Vagina (tissue), 2 donors: ENCODE measurements at regions not wholly inside any gene's neighbourhood (a gene's known extent, or its start where the extent isn't known, plus 50 kb on each side); places are given as distances from the start of the nearest gene placed in this dataset.
"Not testable (repeated sequence)": the region's sequence is repeated elsewhere in the genome, so short reads cannot be mapped to it uniquely, and the experiment has no call there.

Experiments used
- DNase-seq, 2 donors: peaks; one replicate each; pipeline ENCODE4 v3.0.0-alpha.2; 2017; ENCODE audit errors: extremely low spot score in 2 of 2
- H3K27ac ChIP-seq: fragments of 200-600 bp; sonication (generic); one replicate; pipeline ENCODE4 v1.5.1; 2019
- H3K27me3 ChIP-seq: fragments of 200-600 bp; sonication (generic); one replicate; pipeline ENCODE4 v1.5.1; 2019
- H3K36me3 ChIP-seq, 2 donors: fragments of 200-600 bp; sonication (generic); one replicate each; pipeline ENCODE4 v1.5.1; 2017 to 2019
- H3K4me1 ChIP-seq: fragments of 200-600 bp; sonication (generic); one replicate; pipeline ENCODE4 v1.5.1; 2019
- H3K4me3 ChIP-seq, 2 donors: fragments of 200-600 bp; sonication (generic); 1 replicate in 1 of 2; 2 replicates in 1 of 2; pipeline ENCODE4 v1.5.1; 2016 to 2019
- H3K9me3 ChIP-seq: fragments of 200-600 bp; sonication (generic); one replicate; pipeline ENCODE4 v1.5.1; 2019
- POLR2A ChIP-seq, 2 donors: fragments of 450-650 bp; IDR thresholded peaks; one replicate each; pipeline ENCODE4 v1.6.1; 2017; ENCODE audit warnings: antibody characterized with exemption in 2 of 2, mild to moderate bottlenecking in 2 of 2, moderate library complexity in 2 of 2
- POLR2AphosphoS5 ChIP-seq, 2 donors: sonication (generic); formaldehyde crosslinking; IDR thresholded peaks; one replicate each; pipeline ENCODE4 v1.9.0; 2017; ENCODE audit warnings: antibody characterized with exemption in 2 of 2, mild to moderate bottlenecking in 2 of 2, low read depth in 1 of 2; ENCODE audit not compliant: insufficient read depth in 1 of 2
- intact Hi-C: fragments of 100-400 bp; cut with DNase I; formaldehyde crosslinking; loops from one replicate; pipeline ENCODE4 v1.15.1; 2023
- TF ChIP-seq, protein P1 (sequence below), 3 experiments: fragments of 450-650 bp in 2 of 3; fragments of 200-600 bp in 1 of 3; sonication (generic) in 1 of 3; IDR thresholded peaks; one replicate each; pipeline ENCODE4 v1.5.1; 2017 to 2019; ENCODE audit warnings: antibody characterized with exemption in 3 of 3, mild to moderate bottlenecking in 2 of 3, moderate library complexity in 2 of 3

DNA sequence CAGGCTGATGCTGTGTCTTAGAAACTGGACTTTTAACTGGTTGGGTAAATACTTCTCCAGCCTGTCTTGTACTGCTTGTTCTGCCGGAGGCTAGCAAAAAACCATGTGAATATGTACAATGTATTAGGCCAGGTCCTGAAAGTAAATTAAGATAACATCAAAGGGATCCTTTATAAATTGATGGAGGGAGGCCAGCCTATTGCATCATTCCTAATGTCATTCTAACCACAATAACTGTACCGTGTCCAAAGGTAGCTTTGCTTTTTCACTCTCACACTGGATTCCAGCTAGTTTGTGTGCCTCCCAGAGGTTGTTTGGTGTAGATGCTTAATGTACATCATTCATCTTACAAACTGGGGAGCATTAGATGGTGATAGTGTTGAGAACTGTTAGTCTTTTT, 91.2 kb upstream of the SEM1 start:
- H3K27me3 ChIP-seq, result no peaks in the 10 kb centered on the region
- no peak overlapping the region for H3K4me3 ChIP-seq
- TF ChIP-seq, protein P1, sequence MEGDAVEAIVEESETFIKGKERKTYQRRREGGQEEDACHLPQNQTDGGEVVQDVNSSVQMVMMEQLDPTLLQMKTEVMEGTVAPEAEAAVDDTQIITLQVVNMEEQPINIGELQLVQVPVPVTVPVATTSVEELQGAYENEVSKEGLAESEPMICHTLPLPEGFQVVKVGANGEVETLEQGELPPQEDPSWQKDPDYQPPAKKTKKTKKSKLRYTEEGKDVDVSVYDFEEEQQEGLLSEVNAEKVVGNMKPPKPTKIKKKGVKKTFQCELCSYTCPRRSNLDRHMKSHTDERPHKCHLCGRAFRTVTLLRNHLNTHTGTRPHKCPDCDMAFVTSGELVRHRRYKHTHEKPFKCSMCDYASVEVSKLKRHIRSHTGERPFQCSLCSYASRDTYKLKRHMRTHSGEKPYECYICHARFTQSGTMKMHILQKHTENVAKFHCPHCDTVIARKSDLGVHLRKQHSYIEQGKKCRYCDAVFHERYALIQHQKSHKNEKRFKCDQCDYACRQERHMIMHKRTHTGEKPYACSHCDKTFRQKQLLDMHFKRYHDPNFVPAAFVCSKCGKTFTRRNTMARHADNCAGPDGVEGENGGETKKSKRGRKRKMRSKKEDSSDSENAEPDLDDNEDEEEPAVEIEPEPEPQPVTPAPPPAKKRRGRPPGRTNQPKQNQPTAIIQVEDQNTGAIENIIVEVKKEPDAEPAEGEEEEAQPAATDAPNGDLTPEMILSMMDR (IDR thresholded peaks at IDR 0.05), result no peak
- TF ChIP-seq POLR2AphosphoS5 (IDR thresholded peaks at IDR 0.05; ENCODE audit: insufficient read depth in 1 of 2, low read depth in 1 of 2), result peak in 1 of 2 donors; percentile 18
- H3K9me3 ChIP-seq, result no peaks in the 10 kb centered on the region
- intact Hi-C loops, result no loop called here
- no peak for DNase-seq
- H3K36me3 ChIP-seq, result no peaks in the 10 kb centered on the region
- no peaks in the 10 kb centered on the region for H3K4me1 ChIP-seq
- H3K27ac ChIP-seq, result no peak overlapping the region

DNA sequence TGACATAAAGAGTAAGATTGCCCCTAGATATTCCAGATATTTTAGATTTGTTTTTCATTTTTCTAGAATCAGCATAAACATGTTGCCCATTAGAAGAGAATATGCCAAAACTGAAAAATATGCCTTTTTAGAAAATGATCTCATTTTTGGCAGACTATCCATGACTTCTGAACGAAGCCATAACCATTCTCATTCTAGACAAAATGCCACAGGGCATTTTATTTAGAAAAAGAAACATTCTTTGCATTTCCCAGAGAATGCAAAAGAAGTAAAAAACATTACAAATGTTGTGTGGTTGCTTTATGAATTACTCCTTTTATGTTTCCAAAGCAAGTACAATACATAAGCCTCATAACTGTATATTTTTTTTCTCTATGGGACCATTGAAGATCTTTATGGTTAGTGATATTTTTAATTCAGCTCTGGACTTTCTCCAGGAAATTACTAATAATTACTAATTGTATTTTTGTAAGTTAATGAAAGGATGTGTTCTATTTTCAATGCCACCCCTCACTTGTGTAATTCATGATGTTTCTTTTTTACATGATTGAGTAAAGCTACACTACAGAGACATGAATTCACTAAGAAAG, 109.6 kb upstream of the SEM1 start:
- H3K9me3 ChIP-seq, result no peaks in the 10 kb centered on the region
- no peak for TF ChIP-seq POLR2AphosphoS5 (IDR thresholded peaks at IDR 0.05; ENCODE audit: insufficient read depth in 1 of 2, low read depth in 1 of 2)
- TF ChIP-seq POLR2A (IDR thresholded peaks at IDR 0.05), result no peak
- TF ChIP-seq, protein P1 (IDR thresholded peaks at IDR 0.05), result no peak
- H3K27ac ChIP-seq, result no peak overlapping the region
- DNase-seq, result no peak
- H3K27me3 ChIP-seq, result no peaks in the 10 kb centered on the region
- H3K36me3 ChIP-seq, result no peaks in the 10 kb centered on the region
- intact Hi-C loops, result no loop called here
- no peaks in the 10 kb centered on the region for H3K4me1 ChIP-seq
- no peak overlapping the region for H3K4me3 ChIP-seq

DNA sequence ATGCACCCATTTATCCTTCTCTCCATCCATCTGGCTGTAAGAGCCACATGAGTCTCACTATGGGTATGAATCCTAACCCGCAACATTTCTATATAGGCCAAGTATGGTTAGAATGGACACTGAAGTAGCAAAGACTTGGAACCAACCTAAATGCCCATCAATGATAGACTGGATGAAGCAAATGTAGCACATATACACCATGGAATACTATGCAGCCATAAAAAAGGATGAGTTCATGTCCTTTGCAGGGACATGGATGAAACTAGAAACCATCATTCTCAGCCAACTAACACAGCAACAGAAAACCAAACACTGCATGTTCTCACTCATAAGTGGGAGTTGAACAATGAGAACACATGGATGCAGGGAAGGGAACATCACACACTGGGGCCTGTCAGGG, 111.5 kb upstream of the SEM1 start:
- H3K27me3 ChIP-seq, H3K4me1 ChIP-seq, H3K9me3 ChIP-seq, H3K36me3 ChIP-seq, DNase-seq, intact Hi-C loops, H3K27ac ChIP-seq, H3K4me3 ChIP-seq: not testable (repeated sequence)

DNA sequence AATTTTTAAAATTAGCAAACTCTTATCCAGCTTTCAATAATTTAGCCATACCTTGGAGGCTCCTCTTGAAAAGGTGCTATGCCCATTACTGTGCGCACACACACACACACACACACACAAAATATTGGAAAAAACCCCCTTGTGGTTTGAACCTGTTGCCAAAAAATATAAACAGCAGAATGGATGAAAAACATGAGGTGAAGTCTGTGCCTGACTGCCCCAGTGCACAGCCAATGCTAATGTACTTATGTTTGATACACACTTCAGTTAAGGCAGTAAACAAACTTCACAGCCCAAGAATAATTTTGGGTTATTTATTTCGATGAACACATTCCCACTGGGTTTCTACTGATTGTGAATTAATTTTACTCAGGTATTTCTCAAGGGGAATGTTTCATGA, 113.2 kb upstream of the SEM1 start:
- DNase-seq, result no peak
- intact Hi-C loops, result no loop called here
- Histone ChIP-seq H3K4me1 (no peaks in the 10 kb centered on the region), H3K27me3 (no peaks in the 10 kb centered on the region), H3K36me3 (no peaks in the 10 kb centered on the region), H3K9me3 (no peaks in the 10 kb centered on the region), H3K27ac (no peak overlapping the region), H3K4me3 (no peak overlapping the region)
- TF ChIP-seq, protein P1 (IDR thresholded peaks at IDR 0.05), result no peak
- TF ChIP-seq POLR2AphosphoS5 (IDR thresholded peaks at IDR 0.05; ENCODE audit: insufficient read depth in 1 of 2, low read depth in 1 of 2), result no peak
- TF ChIP-seq POLR2A (IDR thresholded peaks at IDR 0.05), result no peak

DNA sequence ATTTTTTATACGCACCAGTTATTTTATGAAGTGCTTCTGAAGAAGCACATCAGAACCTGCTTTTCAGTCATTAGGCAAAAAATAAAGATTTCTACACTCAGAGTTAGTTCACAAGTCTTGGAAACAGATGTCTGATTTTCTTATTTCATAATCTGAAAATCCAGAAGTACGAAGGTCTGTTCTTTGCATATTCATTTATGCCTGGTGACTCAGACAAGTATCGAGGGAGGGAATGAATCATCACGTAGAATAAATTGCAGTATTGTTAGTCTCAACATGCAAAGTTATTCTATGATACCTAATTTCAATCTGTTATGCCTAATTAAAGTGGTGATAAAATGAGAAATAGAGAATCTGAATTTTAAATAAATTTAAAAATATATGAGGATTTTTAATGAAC, 113.6 kb upstream of the SEM1 start:
- Histone ChIP-seq H3K4me1 (no peaks in the 10 kb centered on the region), H3K4me3 (no peak overlapping the region)

More for the DNA sequence above, 113.6 kb upstream of the SEM1 start:
- TF ChIP-seq POLR2A (IDR thresholded peaks at IDR 0.05) (no peak), POLR2AphosphoS5 (IDR thresholded peaks at IDR 0.05; ENCODE audit: insufficient read depth in 1 of 2, low read depth in 1 of 2) (no peak)
- TF ChIP-seq, protein P1 (IDR thresholded peaks at IDR 0.05), result no peak
- Histone ChIP-seq H3K36me3 (no peaks in the 10 kb centered on the region), H3K27ac (no peak overlapping the region), H3K9me3 (no peaks in the 10 kb centered on the region), H3K27me3 (no peaks in the 10 kb centered on the region)
- intact Hi-C loops, result no loop called here
- no peak for DNase-seq
